NOMO-1 treated with DMSO at 0.1 percent for 48 hours (cell line): ENCODE measurements at regions not wholly inside any gene's neighbourhood (a gene's known extent, or its start where the extent isn't known, plus 50 kb on each side); places are given as distances from the start of the nearest gene placed in this dataset.

Source experiments
- DNase-seq: peaks from one replicate; lab custom pipeline; 2025; ENCODE audit not compliant: unreplicated experiment; lab: John Stamatoyannopoulos, UW

GRCh38 chr6:14031516-14031915 is 86.1 kb upstream of the CD83 start:
- no peak for DNase-seq

- DNase-seq, result no peak
These were observed 82.3 kb upstream of the CD83 start for GRCh38 chr6:14035071-14035847.

- no peak for DNase-seq
These were observed 81.7 kb upstream of the CD83 start for GRCh38 chr6:14035874-14036273.

DNA sequence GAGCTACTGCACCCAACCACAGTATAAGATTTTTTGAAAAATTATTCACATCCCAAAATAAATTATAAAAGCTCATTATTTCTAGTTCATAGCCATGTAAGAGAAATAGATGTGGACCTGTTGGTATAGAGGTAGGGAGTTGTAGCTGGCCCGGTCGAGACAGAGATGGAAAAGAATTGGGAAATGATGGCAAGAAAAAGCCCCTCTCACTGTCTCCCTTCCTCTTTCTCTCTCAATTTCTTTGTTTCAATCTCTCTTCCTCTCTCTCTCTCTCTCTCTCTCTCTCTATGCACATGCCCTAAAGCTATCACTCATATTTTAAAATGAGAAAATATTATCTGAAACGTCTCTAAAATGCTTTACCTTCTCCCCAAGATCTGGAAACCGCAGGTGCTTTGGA is 80.7 kb upstream of the CD83 start:
- no peak for DNase-seq

- DNase-seq, result no peak
These were observed 79.9 kb upstream of the CD83 start for GRCh38 chr6:14037402-14038277.

DNA sequence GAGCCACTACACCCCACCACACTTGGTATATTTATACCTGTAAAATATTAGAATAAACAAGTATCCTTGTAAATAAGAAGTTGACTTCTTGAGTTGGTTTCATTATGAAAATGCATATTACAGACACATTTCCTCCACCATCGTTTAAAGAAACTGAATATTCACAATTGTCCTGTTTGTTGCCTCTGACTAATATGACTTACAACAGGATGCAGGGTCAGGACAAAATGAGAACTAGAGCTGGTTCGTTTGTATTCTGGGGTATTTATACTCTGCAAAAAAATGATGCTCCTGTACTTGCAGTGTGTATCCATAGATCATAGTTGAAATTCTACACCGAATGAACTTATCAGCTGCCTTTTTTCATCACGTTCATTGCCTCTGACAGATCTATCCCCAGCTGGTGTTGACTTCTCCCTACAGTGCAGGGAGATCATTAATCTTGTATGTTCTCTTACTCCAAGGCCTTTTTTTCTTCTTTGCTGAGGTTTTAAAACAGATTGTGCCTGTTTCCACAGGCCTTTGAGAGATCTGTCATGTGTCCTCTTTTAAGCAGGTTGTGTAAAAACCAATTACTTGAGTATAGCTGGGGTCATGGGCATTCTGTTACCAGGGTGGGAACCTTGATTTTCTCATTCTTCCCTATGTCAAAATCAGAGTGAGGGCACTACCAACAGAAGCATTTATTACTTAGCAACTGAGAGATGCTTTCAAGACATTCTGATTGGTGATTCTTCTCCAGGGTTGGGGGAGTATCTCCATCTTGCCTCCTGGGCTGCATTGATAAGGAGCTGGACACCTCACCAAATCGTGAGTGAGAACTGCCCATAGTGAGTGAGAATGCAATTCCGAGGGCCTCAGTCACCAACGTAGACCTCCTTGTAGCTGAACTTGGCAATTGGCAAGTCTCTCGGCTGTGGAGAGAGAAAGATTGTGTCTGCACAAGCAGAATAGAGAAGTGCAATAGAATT is 78.8 kb upstream of the CD83 start:
- DNase-seq, result no peak

DNA sequence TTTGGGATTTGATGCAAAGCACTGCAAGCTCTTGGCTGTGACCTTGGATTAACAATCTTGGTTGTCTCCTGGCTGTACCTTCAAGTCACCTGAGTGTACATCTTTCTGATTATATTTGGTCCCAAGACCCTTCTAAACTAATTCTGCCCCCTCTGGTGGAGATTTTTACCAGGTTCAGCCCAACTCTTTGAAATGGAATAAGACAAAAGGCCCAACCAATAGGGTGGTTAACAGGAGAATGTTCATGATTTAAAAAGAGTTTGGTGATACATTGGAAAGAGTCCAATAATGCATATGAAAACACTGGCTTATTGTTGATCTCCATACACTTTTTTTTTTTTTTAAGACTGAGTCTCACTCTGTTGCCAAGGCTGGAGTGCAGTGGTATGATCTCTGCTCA is 77.5 kb upstream of the CD83 start:
- no peak for DNase-seq

DNA sequence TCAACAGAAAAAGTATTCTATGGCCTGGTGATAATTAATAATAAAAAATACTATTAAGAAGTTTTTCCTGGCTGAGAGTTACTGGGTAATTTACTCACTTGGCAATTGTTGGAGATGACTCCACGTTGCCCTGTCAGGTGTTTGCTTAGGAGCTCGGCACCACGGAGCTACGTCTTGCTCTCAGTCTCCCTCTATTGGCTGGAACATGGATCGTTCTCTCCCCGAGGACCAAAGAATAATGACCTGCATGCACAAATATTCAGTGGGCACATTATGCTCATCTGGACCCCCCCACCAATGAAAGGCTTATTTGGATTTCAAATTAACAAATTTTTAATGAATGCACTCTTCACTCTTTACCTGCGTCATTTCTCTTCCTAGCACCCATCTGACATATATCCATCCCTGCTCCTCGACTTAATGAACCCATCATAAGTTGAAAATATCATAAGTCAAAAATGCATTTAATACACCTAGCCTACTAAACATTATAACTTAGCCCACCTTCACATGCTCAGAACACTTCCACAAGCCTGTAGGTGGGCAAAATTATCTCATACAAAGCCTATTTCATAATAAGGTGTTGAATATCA is 71.0 kb upstream of the CD83 start:
- DNase-seq, result peak; percentile 19

DNA sequence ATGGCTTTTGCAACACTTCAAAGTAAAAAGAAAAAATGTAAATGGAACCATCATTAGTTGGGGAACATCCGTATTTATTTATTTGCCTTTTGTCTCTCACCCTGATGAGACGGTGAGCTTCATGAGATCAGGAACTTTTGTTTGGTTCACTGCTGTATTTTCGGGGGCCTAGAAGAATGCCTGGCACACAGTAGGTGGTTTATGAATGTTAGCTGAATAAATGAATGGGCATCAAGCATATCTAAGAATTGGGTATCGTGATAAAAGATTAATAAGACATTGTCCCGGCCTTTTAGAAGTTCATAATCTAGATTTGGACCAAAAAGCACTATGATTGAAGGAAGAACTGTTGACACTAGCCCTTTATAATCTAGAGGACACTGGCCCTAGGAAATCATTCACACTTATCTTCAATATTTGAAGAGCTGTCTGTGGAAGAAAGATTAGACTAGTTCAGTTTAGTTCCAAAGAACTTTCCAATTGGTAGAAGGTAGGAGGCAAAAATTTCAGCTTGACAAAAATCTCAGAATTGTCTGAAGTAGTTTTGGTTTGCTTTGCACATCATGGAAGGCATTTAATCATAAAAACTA is 70.3 kb upstream of the CD83 start:
- DNase-seq, result no peak

- DNase-seq, result no peak
These were observed 68.7 kb upstream of the CD83 start for GRCh38 chr6:14048837-14049236.

GRCh38 chr6:14051355-14051754 is 66.2 kb upstream of the CD83 start:
- DNase-seq, result no peak

- DNase-seq, result no peak
These were observed 63.8 kb upstream of the CD83 start for GRCh38 chr6:14053811-14054210.

- no peak for DNase-seq
These were observed 62.0 kb upstream of the CD83 start for GRCh38 chr6:14055541-14055940.

DNA sequence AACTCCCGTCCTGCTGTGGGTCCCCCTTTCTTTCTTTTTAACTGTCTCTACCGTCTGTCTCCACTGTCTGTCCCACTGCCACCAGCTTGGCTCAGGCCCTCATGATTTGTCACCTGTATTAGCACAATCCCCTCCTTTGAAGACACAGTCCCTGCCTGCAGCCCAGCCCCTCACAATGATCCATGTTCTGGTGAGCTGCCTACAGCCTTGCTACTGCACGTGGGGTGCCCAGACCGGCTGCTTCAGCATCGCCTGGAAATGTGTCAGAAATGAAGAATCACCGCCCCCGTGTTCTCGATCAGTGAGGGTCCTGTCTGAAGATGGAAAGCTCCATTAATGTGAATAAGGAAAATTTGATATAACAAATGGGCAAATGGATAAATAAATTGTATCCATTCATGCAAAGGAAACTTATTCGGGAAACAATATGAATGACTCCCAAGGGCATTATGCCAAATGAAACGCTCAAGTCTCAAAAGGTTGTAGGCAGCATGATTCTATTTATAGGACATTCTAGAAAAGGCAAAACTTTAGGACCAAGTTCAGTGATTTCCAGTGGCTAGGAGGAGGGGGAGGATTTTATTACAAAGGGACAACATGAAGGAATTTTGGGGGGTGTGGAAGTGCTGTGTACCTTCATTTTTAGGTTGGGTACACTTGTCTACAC is 59.4 kb upstream of the CD83 start:
- DNase-seq, result no peak

DNA sequence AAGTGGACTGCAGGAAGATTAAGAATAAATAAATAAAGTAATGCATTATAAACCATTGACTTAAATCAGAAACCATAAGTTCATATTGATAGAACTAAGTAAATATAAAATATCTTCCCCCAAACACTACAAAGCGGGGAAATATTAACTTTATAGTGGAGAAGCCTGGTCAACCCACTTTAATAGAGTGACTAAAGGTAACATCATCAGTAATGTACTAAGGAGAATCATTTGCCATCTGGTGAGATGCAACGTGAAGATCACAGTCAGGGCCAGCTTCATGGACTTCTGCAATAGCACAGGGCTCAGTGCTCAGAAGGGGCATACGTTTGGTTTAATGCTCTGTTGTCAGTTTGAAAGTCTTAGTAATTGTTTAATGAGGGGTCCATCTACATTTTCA is 58.8 kb upstream of the CD83 start:
- no peak for DNase-seq

DNA sequence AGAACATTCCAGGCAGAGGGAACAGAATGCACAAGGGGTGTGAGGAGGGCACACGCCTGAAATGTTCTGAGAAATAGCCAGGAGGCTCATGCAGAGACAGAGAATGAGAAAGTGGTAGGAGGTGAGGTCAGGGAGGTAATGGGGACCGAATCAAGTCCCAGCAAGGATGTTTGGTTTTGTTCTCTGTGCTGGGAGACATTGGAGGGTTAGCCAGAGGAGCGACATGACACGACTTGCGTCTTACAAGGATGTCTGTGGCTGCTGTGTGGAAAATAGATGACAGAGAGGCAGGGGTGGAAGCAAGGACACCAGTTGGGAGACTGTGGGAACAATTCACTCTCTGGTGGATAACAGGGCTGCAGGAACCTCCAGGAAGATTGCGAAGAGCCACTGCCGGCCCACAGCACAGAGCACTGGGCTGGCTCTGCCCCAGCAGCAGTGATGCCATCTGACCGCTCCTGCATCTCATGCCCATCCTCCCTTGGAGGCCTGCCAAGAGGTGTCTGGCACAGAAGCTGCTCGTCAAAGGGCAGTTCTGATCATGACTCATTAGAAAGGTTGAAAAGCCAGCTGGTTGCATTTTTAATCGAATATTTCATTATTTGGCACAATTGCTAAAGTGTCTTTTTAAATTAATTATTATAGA is 57.7 kb upstream of the CD83 start:
- no peak for DNase-seq

DNA sequence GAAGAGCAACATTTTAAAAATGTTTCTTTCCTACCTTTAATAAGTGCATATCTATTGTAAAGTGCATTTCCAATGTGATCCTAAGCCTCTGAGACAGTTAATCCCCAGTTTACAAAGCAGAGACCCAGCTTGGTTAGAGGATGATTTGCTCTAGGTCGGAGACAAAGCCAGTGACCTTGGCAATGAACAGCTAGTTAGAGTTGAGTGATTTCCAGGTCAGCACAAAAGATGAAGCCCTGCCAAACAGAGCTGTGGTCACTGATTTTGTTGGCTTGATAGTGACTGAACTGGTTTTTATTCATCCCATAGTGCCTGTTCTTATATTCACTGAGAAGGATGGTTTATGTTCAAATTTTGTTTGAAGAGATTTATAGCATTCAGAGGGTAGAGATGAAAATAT is 56.6 kb upstream of the CD83 start:
- DNase-seq, result no peak

GRCh38 chr6:14061643-14062042 is 55.9 kb upstream of the CD83 start:
- DNase-seq, result no peak

DNA sequence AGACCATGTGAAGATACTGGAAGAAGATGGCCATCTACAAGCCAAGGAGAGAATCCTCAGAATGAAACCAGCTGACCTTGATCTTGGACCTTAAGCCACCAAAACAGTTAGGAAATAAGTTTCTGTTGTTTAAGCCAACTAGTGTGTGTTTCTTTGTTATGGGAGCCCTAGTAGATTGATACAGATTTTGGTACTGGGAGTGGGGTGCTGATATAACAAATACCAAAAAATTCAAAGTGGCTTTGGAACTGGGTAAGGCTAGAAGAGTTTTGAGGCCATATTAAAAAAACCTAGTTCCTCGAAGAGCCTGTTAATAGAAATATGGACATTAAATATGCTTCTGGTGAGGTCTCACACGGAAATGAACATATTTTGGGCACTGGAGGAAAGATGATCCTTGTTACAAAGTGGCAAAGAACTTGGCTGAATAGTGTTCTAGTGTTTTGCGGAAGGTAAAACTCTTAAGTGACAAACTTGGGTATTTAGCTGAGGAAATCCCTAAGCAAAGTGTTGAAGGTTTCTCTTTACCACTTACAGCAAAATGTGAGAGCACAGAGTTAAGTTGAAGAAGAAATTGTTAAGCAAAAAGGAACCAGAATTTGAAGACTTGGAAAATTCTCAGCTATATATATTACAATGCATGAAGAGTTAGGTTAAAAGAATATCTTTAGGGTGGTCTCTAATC is 55.1 kb upstream of the CD83 start:
- no peak for DNase-seq
